ENCODE measurements at regions not wholly inside any gene's neighbourhood (a gene's known extent, or its start where the extent isn't known, plus 50 kb on each side); places are given as distances from the start of the nearest gene placed in this dataset.
A peak's percentile ranks its signal among the peaks of the same experiment; 100 is the strongest.
"Not testable (repeated sequence)": the region's sequence is repeated elsewhere in the genome, so short reads cannot be mapped to it uniquely, and the experiment has no call there.

- DNase-seq (ENCODE audit: low spot score), result no peak
Observed at GRCh38 chr12:28771968-28772367, 377.1 kb upstream of the FAR2 start.

GRCh38 chr12:28775556-28775955 lies 373.5 kb upstream of the FAR2 start:
- no peak for DNase-seq (ENCODE audit: low spot score)

DNA sequence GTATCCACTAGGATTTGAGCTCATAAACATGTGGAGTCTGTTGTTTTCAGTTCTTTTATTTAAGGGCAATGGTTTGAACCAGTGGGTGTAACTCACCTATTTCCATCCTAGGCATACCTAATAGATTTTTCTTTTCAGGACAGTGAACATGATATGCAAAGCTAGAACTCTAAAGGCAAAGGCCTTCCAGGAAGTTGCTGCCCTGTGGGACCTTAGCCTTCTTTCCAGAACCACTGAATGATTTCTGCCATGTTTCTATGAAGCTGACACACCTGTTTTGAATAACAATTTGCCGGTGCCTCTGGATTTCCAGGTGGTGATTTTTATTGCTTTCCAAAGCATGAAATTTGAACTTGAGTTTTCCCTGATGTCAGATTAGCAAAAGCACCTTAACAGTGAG lies 372.9 kb upstream of the FAR2 start:
- DNase-seq (ENCODE audit: low spot score), result no peak

GRCh38 chr12:28776913-28777422 lies 372.1 kb upstream of the FAR2 start:
- no peak for DNase-seq (ENCODE audit: low spot score)

DNA sequence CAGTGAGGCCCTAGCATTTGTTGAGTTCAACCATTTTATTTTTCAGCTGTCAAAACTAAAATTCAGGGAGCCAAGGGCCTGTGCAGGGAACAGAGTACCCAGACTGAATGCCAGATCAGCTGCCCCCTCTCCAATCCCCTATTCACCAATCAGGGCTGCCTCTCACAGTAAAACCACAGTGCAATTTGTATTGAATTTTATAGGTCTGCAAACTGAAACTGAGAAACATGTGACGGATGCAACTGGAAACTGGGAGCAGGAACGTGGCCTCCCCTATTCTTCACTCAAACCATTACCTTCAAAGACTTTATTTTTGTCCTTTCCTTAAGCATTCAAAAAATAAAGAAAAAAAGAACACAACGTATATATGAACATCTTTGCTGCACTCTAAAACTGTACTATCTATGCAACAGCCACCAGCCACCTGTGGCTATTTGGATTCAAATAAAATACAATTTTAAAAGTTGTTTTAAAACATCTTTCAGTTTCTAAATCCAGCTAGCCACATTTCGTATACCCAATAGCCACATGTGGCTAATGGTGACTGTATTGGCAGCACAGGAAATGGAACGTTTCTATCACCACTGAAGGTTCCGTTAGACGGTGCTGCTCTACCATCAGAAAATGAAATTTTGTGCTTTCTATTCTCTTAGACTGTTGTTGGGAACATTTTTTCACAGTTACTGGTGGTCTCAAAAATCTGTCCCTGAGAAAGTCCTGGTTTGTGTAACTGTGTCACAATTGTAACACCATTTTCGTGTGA lies 371.3 kb upstream of the FAR2 start:
- no peak for DNase-seq (ENCODE audit: low spot score)

- DNase-seq (ENCODE audit: low spot score), result no peak
Observed at GRCh38 chr12:28780096-28780495, 369.0 kb upstream of the FAR2 start.

DNA sequence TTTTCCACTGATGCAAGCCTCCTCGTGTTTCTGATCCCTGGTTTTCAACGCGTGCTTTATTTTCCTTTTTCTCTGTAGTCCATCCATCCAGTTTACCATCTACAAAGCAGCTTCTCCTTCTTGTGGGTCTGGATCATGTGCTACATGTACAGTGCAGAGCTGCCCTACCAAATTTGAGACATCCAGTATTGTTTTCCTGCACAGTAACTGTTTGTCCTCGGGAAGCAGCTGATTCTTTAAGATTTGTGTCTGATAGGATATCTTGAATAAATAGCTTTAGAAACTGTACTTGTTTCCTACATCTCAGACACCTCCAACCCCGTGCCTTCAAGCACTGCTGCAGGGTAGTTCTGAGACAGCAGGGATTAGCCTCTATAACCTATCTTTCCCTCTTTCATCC lies 368.1 kb upstream of the FAR2 start:
- no peak for DNase-seq (ENCODE audit: low spot score)

DNA sequence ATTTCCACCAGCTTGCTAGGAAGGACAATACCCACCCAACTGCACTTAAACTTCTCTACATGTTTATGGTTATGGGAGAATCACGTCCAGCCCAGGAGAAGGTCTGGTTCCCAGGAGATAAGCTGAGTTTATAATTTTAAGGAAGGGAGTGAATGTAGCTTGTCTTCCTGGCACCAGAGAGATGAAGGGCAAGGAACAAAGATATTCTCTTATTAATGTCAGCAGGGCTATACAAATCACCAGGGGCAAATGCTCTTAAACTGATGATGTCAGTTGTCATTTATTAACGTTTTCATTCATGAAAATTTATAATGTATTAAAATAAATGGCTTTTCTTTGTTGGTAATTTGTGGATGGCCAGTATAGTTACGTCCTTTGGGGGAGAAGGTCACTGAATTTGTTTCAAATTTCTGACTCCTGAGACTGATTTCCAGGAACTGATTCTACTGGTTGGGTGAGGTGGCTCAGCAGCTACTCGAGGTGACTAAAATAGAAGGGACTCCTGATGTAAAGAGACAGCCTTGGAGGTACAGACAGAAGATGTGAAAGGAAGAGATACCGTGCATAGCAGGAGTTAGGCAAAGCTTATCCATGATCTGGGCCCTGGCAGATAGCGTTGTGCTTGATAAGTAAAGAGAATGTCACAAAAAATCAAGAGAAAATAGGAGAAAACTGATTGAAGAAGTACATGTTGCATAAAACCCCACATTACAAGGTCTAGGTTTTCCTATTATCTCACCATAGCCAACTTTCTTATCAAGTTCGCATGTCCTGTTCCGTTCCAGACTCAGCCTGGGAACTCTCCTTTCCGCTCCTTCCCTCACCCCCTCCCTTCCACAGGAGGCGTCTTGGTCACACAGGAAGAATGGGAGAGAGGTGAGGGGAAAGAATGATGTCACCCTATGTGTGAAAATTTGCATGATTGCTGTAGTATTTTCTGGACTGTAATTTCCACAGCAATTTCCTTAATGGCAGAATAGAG lies 367.1 kb upstream of the FAR2 start:
- no peak for DNase-seq (ENCODE audit: low spot score)

DNA sequence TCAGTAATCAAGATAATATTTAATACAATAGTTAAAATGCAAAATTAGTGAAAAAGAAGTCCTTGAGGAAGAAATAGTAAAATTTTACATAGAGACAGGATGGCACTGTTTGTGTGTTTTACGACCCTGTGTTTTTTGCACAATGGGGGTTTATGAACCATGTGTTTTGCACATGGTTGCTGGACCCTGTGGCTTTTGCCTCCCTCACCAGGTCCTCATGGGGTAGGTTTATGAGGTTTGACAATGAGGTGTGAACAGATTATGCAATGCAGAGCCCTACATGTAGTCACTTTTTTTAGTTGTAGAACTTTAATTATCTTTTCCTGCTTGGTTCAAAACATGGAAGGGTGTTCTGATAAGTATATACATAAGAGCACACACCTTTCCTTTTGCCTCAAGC lies 366.3 kb upstream of the FAR2 start:
- no peak for DNase-seq (ENCODE audit: low spot score)

DNA sequence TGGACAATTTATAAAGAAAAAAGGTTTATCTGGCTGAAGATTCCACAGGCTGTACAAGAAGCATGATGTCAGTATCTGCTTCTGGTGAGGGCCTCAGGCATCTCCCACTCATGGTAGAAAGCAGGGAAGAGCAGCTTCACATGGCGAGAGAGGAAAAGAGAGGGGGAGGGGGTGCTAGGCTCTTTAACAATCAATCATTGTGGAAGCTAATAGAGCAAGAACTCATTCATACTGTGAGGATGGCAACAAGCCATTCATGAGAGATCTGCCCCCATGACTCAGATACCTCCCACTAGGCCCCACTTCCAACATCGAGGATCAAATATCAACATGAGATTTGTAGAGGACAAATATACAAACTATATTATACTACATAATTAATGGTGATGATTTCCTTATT lies 361.9 kb upstream of the FAR2 start:
- DNase-seq (ENCODE audit: low spot score), result peak; percentile 70

DNA sequence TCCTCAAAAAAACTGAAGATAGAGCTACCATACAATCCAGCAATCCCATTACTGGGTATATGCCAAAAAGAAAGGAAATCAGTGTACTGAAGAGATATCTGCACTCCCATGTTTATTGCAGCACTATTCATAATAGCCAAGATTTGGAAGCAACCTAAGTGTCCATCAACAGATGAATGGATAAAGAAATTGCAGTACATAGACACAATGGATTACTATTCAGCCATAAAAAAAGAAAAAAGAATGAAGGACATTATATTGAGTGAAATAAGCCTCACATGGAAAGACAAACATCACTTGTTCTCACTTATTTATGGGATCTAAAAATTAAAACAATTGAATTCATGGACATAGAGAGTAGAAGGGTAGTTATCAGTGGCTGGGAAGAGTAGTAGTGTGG lies 360.8 kb upstream of the FAR2 start:
- not testable (repeated sequence) for DNase-seq (ENCODE audit: low spot score)

GRCh38 chr12:28793581-28794151 lies 355.4 kb upstream of the FAR2 start:
- no peak for DNase-seq (ENCODE audit: low spot score)

DNA sequence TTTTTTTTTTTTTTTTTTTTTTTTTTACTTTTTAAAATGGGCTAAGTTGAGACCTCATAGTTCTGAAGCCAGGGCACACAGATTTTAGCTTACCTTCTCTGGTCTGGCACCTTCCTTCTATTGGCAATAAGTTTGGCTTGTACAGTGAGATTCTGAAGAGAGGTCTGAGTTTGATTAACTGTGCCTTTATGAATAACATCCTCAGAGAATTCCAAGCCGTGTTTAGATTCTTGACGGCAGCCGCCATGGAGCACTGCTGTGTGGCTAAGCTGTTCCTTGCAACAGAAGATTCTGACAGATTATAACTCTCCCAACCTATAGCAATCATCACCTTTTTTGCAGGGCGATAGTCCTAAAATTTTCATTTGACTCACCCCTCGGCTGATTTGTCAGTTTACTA lies 354.9 kb upstream of the FAR2 start:
- DNase-seq (ENCODE audit: low spot score), result no peak

DNA sequence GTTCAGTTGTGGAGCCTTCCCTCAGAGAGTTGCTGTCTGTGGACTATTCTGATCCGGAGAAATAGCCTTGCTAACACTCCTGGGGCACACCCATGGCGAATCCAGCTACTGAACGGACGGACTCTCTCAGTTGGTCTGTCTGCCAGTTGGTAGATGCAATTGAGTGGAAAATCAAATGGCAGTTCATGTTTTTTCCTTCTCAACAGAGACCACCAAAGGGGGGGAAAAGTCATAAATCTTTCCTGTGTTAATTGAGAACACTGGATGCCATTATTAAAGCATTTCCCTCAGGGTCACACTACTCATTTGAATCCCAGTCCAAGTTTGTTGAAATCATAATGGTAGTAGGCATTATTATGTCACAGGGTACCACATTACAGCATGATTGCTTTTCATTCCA lies 354.3 kb upstream of the FAR2 start:
- no peak for DNase-seq (ENCODE audit: low spot score)

GRCh38 chr12:28795311-28795710 lies 353.8 kb upstream of the FAR2 start:
- DNase-seq (ENCODE audit: low spot score), result no peak

- DNase-seq (ENCODE audit: low spot score), result no peak
Observed at GRCh38 chr12:28799348-28799747, 349.7 kb upstream of the FAR2 start.

DNA sequence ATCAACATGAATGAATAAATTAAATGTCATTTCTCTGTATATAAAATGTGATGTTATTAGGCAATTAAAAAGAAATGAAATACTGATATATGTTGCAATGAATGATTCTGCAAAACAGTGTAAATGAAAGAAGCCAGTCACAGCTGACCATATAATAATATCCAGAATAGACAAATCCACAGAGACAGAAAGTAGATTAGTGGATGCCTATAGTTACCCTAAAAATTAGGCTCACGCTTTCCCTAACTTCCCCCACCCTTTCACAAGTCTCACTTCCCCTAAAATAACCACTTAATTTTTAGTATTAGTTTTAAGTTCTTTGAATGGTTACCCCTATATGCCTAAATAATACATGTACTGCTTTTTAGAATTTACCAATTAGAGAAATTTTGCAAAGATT lies 348.9 kb upstream of the FAR2 start:
- DNase-seq (ENCODE audit: low spot score), result no peak

DNA sequence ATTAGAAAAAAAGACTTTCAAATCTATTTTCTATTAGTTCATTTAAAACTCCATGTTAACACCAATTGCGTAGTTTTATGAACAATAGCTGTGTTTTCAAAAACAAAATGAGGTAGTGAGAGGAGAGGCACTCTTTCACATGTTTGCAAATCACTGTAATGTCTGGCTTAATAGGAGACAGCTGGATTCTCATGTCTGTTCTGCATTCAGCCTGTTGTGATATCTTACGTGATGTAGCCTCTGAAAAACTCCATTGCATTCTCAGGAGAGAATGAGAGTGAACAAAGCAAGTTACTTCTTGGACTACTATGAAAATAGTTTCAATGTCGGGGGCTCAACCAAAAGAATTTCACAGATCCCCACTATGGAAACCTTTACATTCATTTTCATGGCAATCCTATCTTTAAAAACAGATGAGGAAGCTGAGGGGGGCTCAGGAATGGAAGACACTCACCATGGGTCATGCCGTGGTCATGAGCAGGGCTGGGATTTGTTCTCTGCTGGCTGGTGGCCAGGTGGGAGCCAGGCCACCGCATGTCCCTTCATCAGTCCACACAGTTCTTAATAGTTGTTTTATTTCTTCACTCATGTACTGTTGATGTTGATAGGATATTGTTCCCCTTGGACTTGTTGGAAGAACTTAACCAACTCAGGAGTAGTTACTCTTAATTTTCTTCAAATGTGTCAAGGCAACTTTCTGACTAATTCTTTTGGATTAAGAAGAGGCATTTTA lies 346.2 kb upstream of the FAR2 start:
- no peak for DNase-seq (ENCODE audit: low spot score)

GRCh38 chr12:28807535-28807934 lies 341.5 kb upstream of the FAR2 start:
- DNase-seq (ENCODE audit: low spot score), result no peak

DNA sequence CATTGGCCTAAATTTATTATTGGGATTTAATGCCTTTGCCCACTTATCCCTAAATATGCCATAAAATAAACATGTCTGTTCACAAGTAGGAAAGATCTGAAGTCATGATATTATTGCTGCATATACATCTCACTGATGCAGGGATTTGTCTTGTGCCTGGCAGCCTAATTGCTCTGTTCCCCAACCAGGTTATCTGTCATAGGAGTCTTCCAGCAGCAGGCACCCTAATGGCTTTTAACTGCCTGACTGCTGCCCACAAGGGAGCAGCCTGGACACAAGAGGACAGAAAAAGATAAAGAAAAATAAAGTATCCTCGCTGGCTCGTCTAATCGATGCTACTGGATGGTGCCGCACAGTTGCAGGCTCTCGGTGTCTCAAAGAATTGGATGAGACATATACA lies 337.6 kb upstream of the FAR2 start:
- DNase-seq (ENCODE audit: low spot score), result no peak

DNA sequence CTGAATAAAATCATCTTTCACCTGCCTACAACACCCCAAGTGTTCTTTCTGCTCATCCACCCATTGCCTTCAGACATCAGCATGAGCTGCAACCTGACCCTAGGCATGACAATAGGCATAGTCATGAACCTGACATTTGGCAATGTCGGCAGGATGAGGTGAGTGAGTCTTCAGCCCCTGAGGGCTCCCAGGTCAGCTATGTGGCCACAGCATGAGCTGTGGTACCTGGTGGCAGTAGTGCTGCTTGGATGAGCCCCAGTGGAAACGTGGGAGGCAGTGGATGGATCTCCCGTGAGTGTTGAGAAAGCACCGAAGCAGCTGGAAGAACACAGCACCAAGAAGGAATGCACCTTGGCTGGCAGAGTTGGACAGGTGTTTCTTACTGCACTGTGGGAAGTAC lies 334.8 kb upstream of the FAR2 start:
- DNase-seq (ENCODE audit: low spot score), result no peak

GRCh38 chr12:28817524-28817923 lies 331.6 kb upstream of the FAR2 start:
- DNase-seq (ENCODE audit: low spot score), result no peak
